HEK293 (cell line): ENCODE measurements at regions not wholly inside any gene's neighbourhood (a gene's known extent, or its start where the extent isn't known, plus 50 kb on each side); places are given as distances from the start of the nearest gene placed in this dataset.

Source experiments
- BCL11A ChIP-seq: fragments of 450-650 bp; formaldehyde crosslinking; IDR thresholded peaks from 2 replicates; pipeline ENCODE4 v1.5.1; 2016; ENCODE audit warnings: low read depth, missing biosample characterization, missing genetic modification characterization
- EGR2 ChIP-seq: fragments of 450-650 bp; formaldehyde crosslinking; IDR thresholded peaks from 2 replicates; pipeline ENCODE4 v1.5.1; 2016; ENCODE audit warnings: low read depth, missing biosample characterization, missing genetic modification characterization
- ELK4 ChIP-seq: IDR thresholded peaks from 2 replicates; pipeline ENCODE4 v1.6.1; 2011; ENCODE audit warnings: mild to moderate bottlenecking, low read depth, low read length, borderline replicate concordance
- GFI1B ChIP-seq: fragments of 450-650 bp; formaldehyde crosslinking; IDR thresholded peaks from 2 replicates; pipeline ENCODE4 v1.5.1; 2016; ENCODE audit warnings: missing biosample characterization, missing genetic modification characterization
- KLF17 ChIP-seq: fragments of 450-650 bp; formaldehyde crosslinking; IDR thresholded peaks from 2 replicates; pipeline ENCODE4 v1.5.1; 2016; ENCODE audit warnings: missing biosample characterization, missing genetic modification characterization
- OSR2 ChIP-seq: fragments of 450-650 bp; formaldehyde crosslinking; IDR thresholded peaks from 2 replicates; pipeline ENCODE4 v1.5.1; 2016; ENCODE audit warnings: missing biosample characterization, missing genetic modification characterization
- RBAK ChIP-seq: fragments of 450-650 bp; formaldehyde crosslinking; IDR thresholded peaks from 2 replicates; pipeline ENCODE4 v1.5.1; 2016; ENCODE audit warnings: missing biosample characterization, missing genetic modification characterization
- SETDB1 ChIP-seq: IDR thresholded peaks from one replicate; pipeline ENCODE4 v1.6.1; 2017; ENCODE audit warnings: mild to moderate bottlenecking, low read length, moderate library complexity, mixed read lengths; ENCODE audit not compliant: insufficient read length
- ZBTB26 ChIP-seq: fragments of 450-650 bp; formaldehyde crosslinking; optimal IDR thresholded peaks from 2 replicates; pipeline ENCODE3; 2016; ENCODE audit warnings: missing biosample characterization, mild to moderate bottlenecking, missing genetic modification characterization
- ZBTB8A ChIP-seq: fragments of 450-650 bp; formaldehyde crosslinking; IDR thresholded peaks from 2 replicates; pipeline ENCODE4 v1.5.1; 2016; ENCODE audit warnings: missing biosample characterization, missing genetic modification characterization
- ZFP37 ChIP-seq: fragments of 450-650 bp; formaldehyde crosslinking; IDR thresholded peaks from 2 replicates; pipeline ENCODE4 v1.5.1; 2016; ENCODE audit warnings: missing biosample characterization, missing genetic modification characterization
- ZNF114 ChIP-seq: fragments of 450-650 bp; formaldehyde crosslinking; IDR thresholded peaks from 2 replicates; pipeline ENCODE4 v1.5.0; 2017; ENCODE audit warnings: missing biosample characterization, missing genetic modification characterization
- ZNF133 ChIP-seq: fragments of 450-650 bp; formaldehyde crosslinking; IDR thresholded peaks from 2 replicates; pipeline ENCODE4 v1.5.1; 2016; ENCODE audit warnings: missing biosample characterization, missing genetic modification characterization
- ZNF18 ChIP-seq: fragments of 450-650 bp; formaldehyde crosslinking; IDR thresholded peaks from 2 replicates; pipeline ENCODE4 v1.5.1; 2016; ENCODE audit warnings: missing biosample characterization, missing genetic modification characterization
- ZNF211 ChIP-seq: fragments of 450-650 bp; formaldehyde crosslinking; IDR thresholded peaks from 2 replicates; pipeline ENCODE4 v1.5.1; 2016; ENCODE audit warnings: low read depth, missing biosample characterization, missing genetic modification characterization
- ZNF221 ChIP-seq: fragments of 450-650 bp; formaldehyde crosslinking; IDR thresholded peaks from 2 replicates; pipeline ENCODE4 v1.5.1; 2017; ENCODE audit warnings: missing biosample characterization, missing genetic modification characterization, borderline replicate concordance
- ZNF223 ChIP-seq: fragments of 450-650 bp; formaldehyde crosslinking; IDR thresholded peaks from 2 replicates; pipeline ENCODE4 v1.5.1; 2016; ENCODE audit warnings: missing biosample characterization, missing genetic modification characterization
- ZNF266 ChIP-seq: fragments of 450-650 bp; formaldehyde crosslinking; IDR thresholded peaks from 2 replicates; pipeline ENCODE4 v1.5.1; 2016; ENCODE audit warnings: missing biosample characterization, missing genetic modification characterization, low read depth
- ZNF302 ChIP-seq: fragments of 450-650 bp; formaldehyde crosslinking; IDR thresholded peaks from 2 replicates; pipeline ENCODE4 v1.5.1; 2016; ENCODE audit warnings: missing biosample characterization, missing genetic modification characterization, low read depth
- ZNF362 ChIP-seq: fragments of 450-650 bp; formaldehyde crosslinking; IDR thresholded peaks from 2 replicates; pipeline ENCODE4 v1.5.1; 2016; ENCODE audit warnings: missing biosample characterization, missing genetic modification characterization
- ZNF366 ChIP-seq: fragments of 450-650 bp; formaldehyde crosslinking; conservative IDR thresholded peaks from 2 replicates; pipeline ENCODE4 v1.5.1; 2016; ENCODE audit warnings: missing biosample characterization, missing genetic modification characterization
- ZNF37A ChIP-seq: fragments of 450-650 bp; IDR thresholded peaks from 2 replicates; pipeline ENCODE4 v1.5.1; 2018; ENCODE audit warnings: missing biosample characterization, missing genetic modification characterization
- ZNF423 ChIP-seq: fragments of 450-650 bp; formaldehyde crosslinking; IDR thresholded peaks from 2 replicates; pipeline ENCODE4 v1.5.1; 2016; ENCODE audit warnings: missing biosample characterization, missing genetic modification characterization
- ZNF433 ChIP-seq: fragments of 450-650 bp; formaldehyde crosslinking; IDR thresholded peaks from 2 replicates; pipeline ENCODE4 v1.5.1; 2016; ENCODE audit warnings: missing biosample characterization, missing genetic modification characterization, low read depth
- ZNF561 ChIP-seq: fragments of 450-650 bp; IDR thresholded peaks from 2 replicates; pipeline ENCODE4 v1.5.1; 2018; ENCODE audit warnings: missing biosample characterization, missing genetic modification characterization, borderline replicate concordance
- ZNF626 ChIP-seq: fragments of 450-650 bp; sonication (Bioruptor Pico); formaldehyde crosslinking; IDR thresholded peaks from 2 replicates; pipeline ENCODE4 v1.5.1; 2018; ENCODE audit warnings: missing biosample characterization, missing genetic modification characterization, inconsistent platforms
- ZNF645 ChIP-seq: fragments of 450-650 bp; formaldehyde crosslinking; IDR thresholded peaks from 2 replicates; pipeline ENCODE4; 2016; ENCODE audit warnings: missing biosample characterization, missing genetic modification characterization
- ZNF654 ChIP-seq: fragments of 450-650 bp; formaldehyde crosslinking; IDR thresholded peaks from 2 replicates; pipeline ENCODE4 v1.5.1; 2016; ENCODE audit warnings: low read depth, missing biosample characterization, missing genetic modification characterization
- ZNF670 ChIP-seq: fragments of 450-650 bp; formaldehyde crosslinking; IDR thresholded peaks from 2 replicates; pipeline ENCODE4 v1.5.1; 2016; ENCODE audit warnings: missing biosample characterization, missing genetic modification characterization, low read depth
- ZNF768 ChIP-seq: fragments of 450-650 bp; formaldehyde crosslinking; IDR thresholded peaks from 2 replicates; pipeline ENCODE4 v1.5.1; 2018; ENCODE audit warnings: missing biosample characterization, mild to moderate bottlenecking, missing genetic modification characterization

- TF ChIP-seq ZFP37 (tag by site-specific recombination) (no peak), ZNF133 (tag by site-specific recombination) (no peak), ELK4 (no peak), ZNF645 (no peak), ZNF561 (tag by site-specific recombination) (no peak), KLF17 (tag by site-specific recombination) (0 out of 2 replicates have a peak, but pooled peaks have one; percentile 62), ZNF114 (tag by site-specific recombination) (no peak), ZNF302 (tag by site-specific recombination) (no peak), RBAK (tag by site-specific recombination) (no peak), ZNF433 (no peak), ZNF670 (tag by site-specific recombination) (no peak), ZNF362 (tag by site-specific recombination) (no peak), ZNF37A (no peak), OSR2 (tag by site-specific recombination) (peak; percentile 65; the same call in 1 of the 2 replicates), ZBTB8A (peak; percentile 13; the same call in 1 of the 2 replicates), ZNF366 (tag by site-specific recombination) (no peak), ZNF211 (tag by site-specific recombination) (no peak), ZNF768 (tag by site-specific recombination) (no peak), ZNF223 (no peak), ZNF18 (tag by site-specific recombination) (peak; percentile 47), ZNF626 (no peak), ZBTB26 (tag by site-specific recombination) (no peak), EGR2 (tag by site-specific recombination) (peak; percentile 33), ZNF266 (tag by site-specific recombination) (no peak), SETDB1 (no peak), GFI1B (no peak), ZNF221 (no peak), ZNF654 (tag by site-specific recombination) (no peak), BCL11A (tag by site-specific recombination) (0 out of 2 replicates have a peak, but pooled peaks have one; percentile 7), ZNF423 (tag by site-specific recombination) (no peak)
Measured at GRCh38 chr16:85550953-85551924, 61.9 kb upstream of the GSE1 start (continued).
